ENCODE measurements at regions not wholly inside any gene's neighbourhood (a gene's known extent, or its start where the extent isn't known, plus 50 kb on each side); places are given as distances from the start of the nearest gene placed in this dataset.

GRCh38 chr6:156311291-156311690 is 465.9 kb upstream of the ARID1B start:
- H3K4me3 ChIP-seq (ENCODE audit: low read depth, low read length), result no peak overlapping the region
- TF ChIP-seq CTCF (IDR thresholded peaks at IDR 0.05; ENCODE audit: borderline replicate concordance, insufficient read depth, low read depth, low read length), result no peak

GRCh38 chr6:156310701-156311100 is 466.5 kb upstream of the ARID1B start:
- no peak overlapping the region for H3K4me3 ChIP-seq (ENCODE audit: low read depth, low read length)
- no peak for TF ChIP-seq CTCF (IDR thresholded peaks at IDR 0.05; ENCODE audit: borderline replicate concordance, insufficient read depth, low read depth, low read length)

- H3K4me3 ChIP-seq (ENCODE audit: low read depth, low read length), result no peak overlapping the region
- no peak for TF ChIP-seq CTCF (IDR thresholded peaks at IDR 0.05; ENCODE audit: borderline replicate concordance, insufficient read depth, low read depth, low read length)
Measured at GRCh38 chr6:156309017-156309416, 468.2 kb upstream of the ARID1B start.

- TF ChIP-seq CTCF (IDR thresholded peaks at IDR 0.05; ENCODE audit: borderline replicate concordance, insufficient read depth, low read depth, low read length), result no peak
- H3K4me3 ChIP-seq (ENCODE audit: low read depth, low read length), result no peak overlapping the region
Measured at GRCh38 chr6:156308604-156309003, 468.6 kb upstream of the ARID1B start.

GRCh38 chr6:156306531-156306930 is 470.6 kb upstream of the ARID1B start:
- no peak for TF ChIP-seq CTCF (IDR thresholded peaks at IDR 0.05; ENCODE audit: borderline replicate concordance, insufficient read depth, low read depth, low read length)
- no peak overlapping the region for H3K4me3 ChIP-seq (ENCODE audit: low read depth, low read length)

- no peak for TF ChIP-seq CTCF (IDR thresholded peaks at IDR 0.05; ENCODE audit: borderline replicate concordance, insufficient read depth, low read depth, low read length)
Measured at GRCh38 chr6:156283091-156283490, 494.1 kb upstream of the ARID1B start.

GRCh38 chr6:156282087-156282486 is 495.1 kb upstream of the ARID1B start:
- TF ChIP-seq CTCF (IDR thresholded peaks at IDR 0.05; ENCODE audit: borderline replicate concordance, insufficient read depth, low read depth, low read length), result no peak
- H3K4me3 ChIP-seq (ENCODE audit: low read depth, low read length), result no peak overlapping the region

More at GRCh38 chr6:156283091-156283490, 494.1 kb upstream of the ARID1B start:
- H3K4me3 ChIP-seq (ENCODE audit: low read depth, low read length), result no peak overlapping the region
